ENCODE measurements at regions not wholly inside any gene's neighbourhood (a gene's known extent, or its start where the extent isn't known, plus 50 kb on each side); places are given as distances from the start of the nearest gene placed in this dataset.
A peak's percentile ranks its signal among the peaks of the same experiment; 100 is the strongest.

- intact Hi-C loops (cut with DNase I): no loop called here
These were observed 61.7 kb upstream of the AKAP13 start for GRCh38 chr15:85318732-85319076.

GRCh38 chr15:85324202-85324601 is 56.2 kb upstream of the AKAP13 start:
- TF ChIP-seq POLR2A (IDR thresholded peaks at IDR 0.05) (no peak), POLR2AphosphoS5 (IDR thresholded peaks at IDR 0.05; ENCODE audit: insufficient read depth in 1 of 2, low read depth in 1 of 2) (no peak)
- TF ChIP-seq, protein P1, sequence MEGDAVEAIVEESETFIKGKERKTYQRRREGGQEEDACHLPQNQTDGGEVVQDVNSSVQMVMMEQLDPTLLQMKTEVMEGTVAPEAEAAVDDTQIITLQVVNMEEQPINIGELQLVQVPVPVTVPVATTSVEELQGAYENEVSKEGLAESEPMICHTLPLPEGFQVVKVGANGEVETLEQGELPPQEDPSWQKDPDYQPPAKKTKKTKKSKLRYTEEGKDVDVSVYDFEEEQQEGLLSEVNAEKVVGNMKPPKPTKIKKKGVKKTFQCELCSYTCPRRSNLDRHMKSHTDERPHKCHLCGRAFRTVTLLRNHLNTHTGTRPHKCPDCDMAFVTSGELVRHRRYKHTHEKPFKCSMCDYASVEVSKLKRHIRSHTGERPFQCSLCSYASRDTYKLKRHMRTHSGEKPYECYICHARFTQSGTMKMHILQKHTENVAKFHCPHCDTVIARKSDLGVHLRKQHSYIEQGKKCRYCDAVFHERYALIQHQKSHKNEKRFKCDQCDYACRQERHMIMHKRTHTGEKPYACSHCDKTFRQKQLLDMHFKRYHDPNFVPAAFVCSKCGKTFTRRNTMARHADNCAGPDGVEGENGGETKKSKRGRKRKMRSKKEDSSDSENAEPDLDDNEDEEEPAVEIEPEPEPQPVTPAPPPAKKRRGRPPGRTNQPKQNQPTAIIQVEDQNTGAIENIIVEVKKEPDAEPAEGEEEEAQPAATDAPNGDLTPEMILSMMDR (IDR thresholded peaks at IDR 0.05): no peak
- intact Hi-C loops (cut with DNase I): no loop called here
- no peaks in the 10 kb centered on the region for H3K9me3 ChIP-seq

More at GRCh38 chr15:85318732-85319076, 61.7 kb upstream of the AKAP13 start:
- Histone ChIP-seq H3K4me1 (peaks cover 30% of the 10 kb centered on the region), H3K4me3 (no peak overlapping the region), H3K27me3 (no peaks in the 10 kb centered on the region), H3K36me3 (no peaks in the 10 kb centered on the region), H3K27ac (no peak overlapping the region), H3K9me3 (no peaks in the 10 kb centered on the region)
- DNase-seq (ENCODE audit: extremely low spot score in 2 of 2): no peak
- TF ChIP-seq POLR2A (IDR thresholded peaks at IDR 0.05) (no peak), POLR2AphosphoS5 (IDR thresholded peaks at IDR 0.05; ENCODE audit: insufficient read depth in 1 of 2, low read depth in 1 of 2) (no peak)
- TF ChIP-seq, protein P1 (IDR thresholded peaks at IDR 0.05): no peak

DNA sequence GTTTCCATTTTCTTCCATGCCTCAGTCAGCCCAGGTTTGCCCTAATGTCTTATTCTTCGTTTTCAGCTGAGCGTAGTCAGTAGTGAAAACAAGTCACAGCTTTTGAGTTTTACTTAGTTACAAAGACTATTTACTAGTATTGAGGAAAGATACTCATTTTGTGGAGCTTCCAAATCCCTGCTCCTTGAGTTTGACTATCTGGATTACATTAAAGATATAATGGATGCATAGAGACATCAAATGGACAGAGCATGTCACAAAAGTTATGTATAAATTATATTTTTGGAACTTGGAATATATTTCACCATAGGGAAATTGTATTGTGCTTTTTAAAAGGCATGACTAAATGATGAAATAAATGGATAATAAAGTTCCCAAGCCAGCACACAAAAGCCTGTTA is 54.6 kb upstream of the AKAP13 start:
- TF ChIP-seq POLR2A (IDR thresholded peaks at IDR 0.05) (no peak), POLR2AphosphoS5 (IDR thresholded peaks at IDR 0.05; ENCODE audit: insufficient read depth in 1 of 2, low read depth in 1 of 2) (no peak)
- TF ChIP-seq, protein P1 (IDR thresholded peaks at IDR 0.05): no peak
- intact Hi-C loops (cut with DNase I): no loop called here
- H3K4me1 ChIP-seq: peaks cover 10% of the 10 kb centered on the region
- H3K4me3 ChIP-seq: no peak overlapping the region
- no peak for DNase-seq (ENCODE audit: extremely low spot score in 2 of 2)
- no peak overlapping the region for H3K27ac ChIP-seq
- H3K9me3 ChIP-seq: no peaks in the 10 kb centered on the region
- H3K27me3 ChIP-seq: no peaks in the 10 kb centered on the region
- H3K36me3 ChIP-seq: no peaks in the 10 kb centered on the region

More at GRCh38 chr15:85324202-85324601, 56.2 kb upstream of the AKAP13 start:
- no peak for DNase-seq (ENCODE audit: extremely low spot score in 2 of 2)
- H3K27me3 ChIP-seq: no peaks in the 10 kb centered on the region
- H3K4me3 ChIP-seq: no peak overlapping the region
- H3K36me3 ChIP-seq: no peaks in the 10 kb centered on the region
- H3K4me1 ChIP-seq: no peaks in the 10 kb centered on the region
- H3K27ac ChIP-seq: no peak overlapping the region

DNA sequence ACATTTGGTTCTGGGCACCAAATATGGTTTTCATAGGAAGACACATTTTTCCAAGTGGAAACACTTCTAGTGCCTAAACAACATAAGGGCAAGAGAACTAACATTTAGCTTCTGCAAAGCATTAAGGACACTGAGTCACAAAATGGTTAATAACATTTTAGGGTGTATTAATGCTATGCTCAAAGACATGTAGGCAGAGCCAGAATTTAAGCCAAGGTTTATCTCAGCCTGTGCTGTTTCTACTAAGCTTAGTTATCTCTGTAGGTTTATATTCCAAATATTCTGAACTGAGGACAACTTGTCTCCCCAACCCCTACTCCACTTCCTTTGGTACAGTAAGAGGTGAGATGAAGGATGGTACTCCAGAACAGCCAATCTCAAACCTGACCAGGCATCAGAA is 54.1 kb upstream of the AKAP13 start:
- Histone ChIP-seq H3K27ac (no peak overlapping the region), H3K4me1 (peaks cover 15% of the 10 kb centered on the region), H3K9me3 (no peaks in the 10 kb centered on the region), H3K4me3 (no peak overlapping the region), H3K36me3 (no peaks in the 10 kb centered on the region), H3K27me3 (no peaks in the 10 kb centered on the region)
- DNase-seq (ENCODE audit: extremely low spot score in 2 of 2): no peak
- intact Hi-C loops (cut with DNase I): no loop called here
- TF ChIP-seq, protein P1 (IDR thresholded peaks at IDR 0.05): no peak
- TF ChIP-seq POLR2AphosphoS5 (IDR thresholded peaks at IDR 0.05; ENCODE audit: insufficient read depth in 1 of 2, low read depth in 1 of 2): no peak
- no peak for TF ChIP-seq POLR2A (IDR thresholded peaks at IDR 0.05)

- Histone ChIP-seq H3K9me3 (no peaks in the 10 kb centered on the region), H3K36me3 (no peaks in the 10 kb centered on the region), H3K4me1 (peaks cover 23% of the 10 kb centered on the region), H3K27ac (peak overlapping the region; percentile 89), H3K27me3 (no peaks in the 10 kb centered on the region), H3K4me3 (no peak overlapping the region)
- TF ChIP-seq POLR2A (IDR thresholded peaks at IDR 0.05) (no peak), POLR2AphosphoS5 (IDR thresholded peaks at IDR 0.05; ENCODE audit: insufficient read depth in 1 of 2, low read depth in 1 of 2) (no peak)
- TF ChIP-seq, protein P1 (IDR thresholded peaks at IDR 0.05): no peak
- no peak for DNase-seq (ENCODE audit: extremely low spot score in 2 of 2)
- intact Hi-C loops (cut with DNase I): no loop called here
These were observed 52.6 kb upstream of the AKAP13 start for GRCh38 chr15:85327820-85328219.
